ENCODE measurements at regions not wholly inside any gene's neighbourhood (a gene's known extent, or its start where the extent isn't known, plus 50 kb on each side); places are given as distances from the start of the nearest gene placed in this dataset.
"Not testable (repeated sequence)": the region's sequence is repeated elsewhere in the genome, so short reads cannot be mapped to it uniquely, and the experiment has no call there.

DNA sequence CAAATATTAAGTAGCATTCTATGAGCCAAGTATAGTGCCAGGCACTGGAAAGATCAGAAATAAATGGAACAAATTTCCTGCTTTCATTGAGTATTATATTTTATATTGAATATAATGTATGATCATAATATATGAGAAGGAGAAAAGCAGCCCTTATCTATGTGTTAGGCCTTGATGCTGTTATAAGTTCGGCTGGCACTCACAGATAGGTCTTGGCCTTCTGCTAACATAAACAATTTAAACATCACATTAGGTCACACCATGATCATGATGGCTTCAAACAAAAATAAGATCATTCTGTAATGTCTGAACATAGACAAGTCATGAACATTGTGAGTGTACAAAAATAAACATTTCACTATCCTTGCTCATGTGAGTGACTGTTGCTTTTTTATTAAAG lies 584.0 kb upstream of the ZNF385D start:
- no peak for DNase-seq

DNA sequence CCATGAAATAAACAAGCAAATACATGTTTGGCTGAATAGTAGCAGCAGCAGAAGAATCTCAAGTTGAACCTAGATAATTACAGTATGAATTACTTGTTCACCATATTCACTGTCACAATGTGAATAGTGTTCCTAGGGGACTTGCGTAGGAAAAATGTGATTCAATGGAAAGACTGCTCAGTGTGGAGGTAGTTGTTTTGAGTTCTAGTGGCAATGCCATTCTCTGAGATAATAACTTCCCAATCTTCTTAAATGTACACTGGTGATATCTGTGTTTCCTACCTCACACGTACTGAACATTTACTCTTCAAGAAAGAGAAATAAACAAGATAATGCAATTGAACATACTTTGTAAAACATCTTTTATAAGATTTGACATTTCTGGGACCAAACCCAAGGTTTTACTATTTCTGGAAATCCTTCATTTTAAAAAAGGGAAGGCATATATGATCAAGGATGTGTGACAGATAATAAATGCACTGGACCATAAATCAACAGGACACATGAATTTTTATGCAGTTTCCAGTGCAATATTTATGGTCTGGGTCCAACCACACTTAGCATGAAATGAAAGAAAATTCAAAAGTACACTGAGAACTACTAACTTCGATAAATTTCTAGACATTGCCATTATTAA lies 598.3 kb upstream of the ZNF385D start:
- no peak for DNase-seq

DNA sequence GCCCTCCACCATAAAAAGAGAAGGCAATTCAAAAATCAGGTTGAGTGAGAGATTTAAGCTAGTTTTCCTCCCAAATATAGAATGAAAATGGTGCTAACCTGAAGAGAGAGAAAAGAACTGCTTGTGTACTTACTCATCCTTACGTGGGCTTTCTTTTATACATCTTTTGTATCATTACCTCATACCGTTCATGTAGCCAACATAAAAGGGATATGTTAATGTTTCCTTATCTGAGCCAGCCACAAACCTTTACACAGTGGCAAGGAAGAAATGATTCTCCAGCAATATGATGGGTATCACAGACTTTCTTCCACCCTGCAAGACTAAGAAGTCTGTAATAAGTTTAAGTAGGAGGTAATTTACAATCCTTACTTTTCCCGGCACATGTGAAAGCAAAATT lies 600.8 kb upstream of the ZNF385D start:
- DNase-seq = no peak

DNA sequence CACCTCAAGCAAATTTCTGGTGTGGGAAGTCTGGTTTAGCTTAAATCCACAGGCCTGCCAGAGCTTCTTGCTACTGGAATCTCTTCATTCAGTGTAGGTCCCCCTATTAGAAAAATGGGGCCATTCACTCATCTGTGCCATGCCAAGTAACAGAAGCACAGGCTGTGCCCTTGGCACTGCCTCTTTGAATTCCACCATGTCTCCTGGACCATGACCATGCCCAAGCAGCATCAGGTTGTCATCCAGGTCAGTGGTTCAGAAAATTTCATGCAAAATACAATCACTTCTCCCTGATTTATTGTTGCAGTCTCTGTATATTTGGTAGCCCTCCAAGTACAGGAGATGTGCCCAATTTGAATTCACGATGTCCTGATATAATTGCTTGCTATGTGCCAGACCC lies 602.1 kb upstream of the ZNF385D start:
- no peak for DNase-seq

DNA sequence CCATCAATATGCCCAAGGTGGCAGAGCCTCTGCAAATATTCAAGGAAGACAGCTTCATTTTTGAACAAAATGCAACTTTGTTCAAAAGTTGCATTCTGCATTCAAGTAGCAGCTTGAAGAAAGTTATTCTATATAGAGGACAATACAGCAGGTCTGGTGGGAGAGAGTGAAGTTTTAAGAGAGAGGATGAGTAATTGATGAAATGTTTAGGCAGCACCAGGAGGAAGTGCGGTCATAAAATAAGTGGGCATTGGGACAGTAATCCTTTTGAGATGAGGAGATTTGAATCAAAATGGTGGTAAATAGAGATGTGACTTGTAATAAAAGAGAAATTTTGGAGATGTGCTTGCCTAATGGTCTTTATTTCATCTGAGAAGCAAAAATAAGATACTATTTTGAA lies 607.3 kb upstream of the ZNF385D start:
- DNase-seq = no peak

DNA sequence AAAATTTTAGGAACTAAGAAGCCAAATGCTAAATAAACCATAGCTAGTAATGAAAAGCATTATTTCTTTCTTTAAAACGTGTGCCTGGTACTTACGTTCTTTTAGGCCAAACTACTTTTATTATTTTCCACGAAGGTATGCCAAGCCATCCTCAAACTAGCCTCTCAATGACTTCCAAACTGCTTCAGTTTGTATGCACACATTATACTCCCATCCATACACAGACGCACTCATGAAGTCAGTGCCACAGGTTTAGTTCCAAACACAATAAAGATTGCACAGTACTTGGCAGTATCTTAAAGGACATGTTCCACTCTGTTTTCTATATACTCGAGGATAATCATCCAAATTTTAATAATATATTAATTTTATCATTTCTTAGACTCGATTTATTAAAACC lies 609.2 kb upstream of the ZNF385D start:
- no peak for DNase-seq

DNA sequence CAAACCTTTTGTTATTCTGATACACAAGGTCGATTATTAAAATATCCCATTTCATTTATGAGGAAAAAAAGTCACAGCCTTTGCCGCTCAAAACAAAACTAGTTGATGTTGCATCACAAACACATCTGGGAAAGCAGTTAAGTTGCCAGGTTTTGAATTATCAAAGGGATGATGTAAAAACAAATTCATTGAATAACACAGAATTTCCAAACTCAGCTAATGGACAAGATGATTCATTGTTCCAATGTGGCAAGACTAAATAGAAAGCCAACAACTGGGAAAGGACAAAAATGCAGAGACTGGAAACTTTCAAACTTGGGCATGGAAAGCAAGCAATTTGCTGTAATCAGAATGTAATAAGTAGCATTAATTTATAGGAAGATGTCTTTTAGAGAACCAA lies 610.0 kb upstream of the ZNF385D start:
- peak; percentile 47 to 78 (median 68) for DNase-seq

DNA sequence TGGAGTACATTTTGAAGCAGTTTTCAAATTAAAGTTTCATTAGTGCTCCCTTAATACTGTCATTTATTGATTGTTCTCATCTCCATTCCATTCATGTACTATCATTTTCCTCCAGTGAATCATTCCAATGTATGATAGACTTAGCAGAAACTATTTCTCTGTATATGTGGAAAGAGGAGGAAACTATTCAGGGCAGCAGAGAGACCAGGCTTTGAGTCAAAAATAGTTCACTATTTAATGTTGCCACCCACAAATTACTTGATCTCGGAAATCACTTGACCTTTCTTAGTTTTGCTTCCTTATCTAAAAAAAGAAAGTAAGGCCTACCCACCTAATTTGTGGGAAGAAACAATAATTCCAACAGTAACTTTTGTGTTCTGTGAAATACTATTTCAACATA lies 610.5 kb upstream of the ZNF385D start:
- DNase-seq = peak; percentile 44 to 77 (median 53)

DNA sequence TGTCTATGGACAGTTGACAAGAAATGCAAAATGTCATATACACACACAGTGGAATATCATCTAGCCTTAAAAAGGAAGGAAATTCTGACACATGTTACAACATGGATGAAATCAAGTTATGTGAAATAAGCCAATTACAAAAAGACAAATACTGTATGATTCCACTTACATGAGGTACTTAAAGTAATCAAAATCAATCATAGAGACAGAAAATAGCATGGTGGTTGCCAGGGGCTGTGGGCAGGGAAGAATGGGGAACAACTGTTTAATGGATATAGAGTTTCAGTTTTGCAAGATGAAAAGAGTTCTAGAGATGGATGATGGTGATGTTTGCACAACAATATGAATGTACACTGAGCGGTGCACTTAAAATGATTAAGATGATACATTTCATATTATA lies 613.8 kb upstream of the ZNF385D start:
- DNase-seq = peak in 2 of 3 donors; percentile 21 to 33

DNA sequence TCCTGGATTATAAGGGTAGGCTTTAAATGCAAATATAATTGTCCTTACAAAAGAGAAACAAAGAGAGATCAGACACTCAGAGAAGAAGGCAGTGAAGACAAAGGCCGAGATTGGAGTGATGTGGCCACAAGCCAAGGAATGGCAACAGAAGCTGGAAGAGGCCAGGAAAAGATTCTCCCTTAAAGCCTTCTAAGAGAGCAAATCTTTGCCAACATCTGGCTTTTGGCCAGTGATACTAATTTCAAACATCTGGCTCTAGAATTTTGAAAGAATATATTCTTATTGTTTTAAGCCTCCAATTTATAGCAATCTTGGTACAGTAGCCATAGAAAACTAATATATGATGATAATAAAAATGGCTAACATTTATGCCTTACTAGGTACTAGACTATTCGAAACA lies 615.8 kb upstream of the ZNF385D start:
- no peak for DNase-seq

DNA sequence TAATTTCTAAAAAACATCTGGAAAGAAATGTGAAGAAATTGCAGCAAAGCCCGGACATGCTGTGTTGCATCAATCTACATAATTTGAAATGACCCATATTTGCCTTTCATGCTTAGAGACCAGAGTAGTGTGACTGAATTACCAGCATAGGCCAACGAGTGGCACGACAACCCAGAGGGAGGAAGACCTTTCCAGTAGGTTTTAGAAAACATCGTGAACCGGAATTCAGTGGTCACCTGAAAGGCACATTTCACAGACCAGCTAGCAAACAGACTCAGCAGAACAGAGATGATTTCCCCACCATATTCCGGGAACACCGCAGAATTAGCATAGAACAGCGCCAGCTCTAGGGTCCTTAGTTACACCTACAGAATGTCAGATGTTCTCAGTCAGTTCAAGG lies 620.0 kb upstream of the ZNF385D start:
- no peak for DNase-seq

DNA sequence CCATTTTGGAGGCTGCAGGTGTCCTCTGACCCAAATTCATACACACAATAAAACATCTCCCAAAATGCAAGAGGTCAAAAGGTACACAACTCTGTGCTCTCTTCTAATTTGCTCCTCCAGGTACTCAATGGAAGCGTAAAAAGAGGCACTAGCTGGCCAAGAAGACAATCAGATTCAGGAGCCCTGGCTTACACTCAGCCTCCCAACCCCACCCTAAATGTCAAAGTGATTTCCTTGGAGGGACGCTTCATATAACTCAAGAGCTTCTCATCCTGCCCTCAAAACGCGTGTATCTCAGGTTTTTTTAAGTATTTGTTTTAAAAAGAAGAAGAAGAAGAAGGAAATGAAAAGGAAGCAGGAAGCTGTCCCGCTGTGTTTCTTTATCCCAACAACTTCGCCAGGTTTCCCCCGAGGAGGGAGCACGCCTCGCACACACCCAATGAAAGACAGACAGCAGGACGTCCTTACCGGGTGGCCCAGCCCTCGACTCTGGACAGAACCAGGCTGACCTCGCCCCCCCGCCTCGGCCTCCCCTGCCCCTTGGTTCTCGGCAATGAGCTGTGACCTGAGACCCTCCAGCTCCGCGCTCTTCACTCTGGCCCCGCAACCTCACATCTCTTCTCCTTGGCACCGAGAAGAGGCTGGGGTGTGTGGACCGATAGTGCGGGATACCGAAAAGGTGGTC lies 620.7 kb upstream of the ZNF385D start:
- DNase-seq = peak in 1 of 3 donors; percentile 26

DNA sequence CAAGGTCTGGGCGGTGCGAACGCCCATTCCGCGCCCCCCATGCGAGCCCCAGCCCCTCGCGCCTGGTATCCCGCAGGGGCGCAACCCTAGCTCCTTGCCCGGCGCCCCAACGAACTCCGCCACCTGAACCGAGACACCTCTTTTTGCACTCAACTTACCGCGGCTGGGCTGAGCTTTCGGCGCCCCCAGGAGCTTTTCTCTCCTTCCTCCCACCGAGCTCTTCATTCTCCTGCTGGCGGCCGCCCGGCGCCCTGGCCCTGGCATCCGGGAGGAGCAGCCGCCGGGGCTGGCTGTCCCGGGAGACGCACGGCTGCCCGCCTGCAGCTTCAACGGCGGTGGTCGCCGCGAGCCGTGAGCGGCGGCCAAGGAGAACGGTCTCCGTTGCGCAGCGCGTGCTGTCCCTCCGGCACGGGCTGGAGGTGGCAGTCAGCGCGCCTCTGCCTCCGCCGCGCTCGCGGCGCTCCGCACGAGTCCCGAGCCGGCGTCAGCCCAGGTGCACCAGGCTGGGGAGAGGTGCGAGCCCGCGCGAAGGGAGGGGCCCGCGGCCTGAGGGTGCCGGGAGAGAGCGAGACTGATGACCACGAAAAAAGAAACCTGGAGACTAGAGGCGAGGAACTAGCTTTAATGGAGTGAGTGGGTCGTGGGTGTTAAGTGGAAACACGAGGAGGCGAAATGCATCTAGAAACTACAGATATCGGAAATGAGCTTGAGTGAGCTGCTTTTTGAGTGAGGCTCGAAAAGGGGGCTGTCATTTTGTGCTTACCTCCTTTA lies 621.5 kb upstream of the ZNF385D start:
- DNase-seq = peak in 2 of 3 donors; percentile 23 to 46

DNA sequence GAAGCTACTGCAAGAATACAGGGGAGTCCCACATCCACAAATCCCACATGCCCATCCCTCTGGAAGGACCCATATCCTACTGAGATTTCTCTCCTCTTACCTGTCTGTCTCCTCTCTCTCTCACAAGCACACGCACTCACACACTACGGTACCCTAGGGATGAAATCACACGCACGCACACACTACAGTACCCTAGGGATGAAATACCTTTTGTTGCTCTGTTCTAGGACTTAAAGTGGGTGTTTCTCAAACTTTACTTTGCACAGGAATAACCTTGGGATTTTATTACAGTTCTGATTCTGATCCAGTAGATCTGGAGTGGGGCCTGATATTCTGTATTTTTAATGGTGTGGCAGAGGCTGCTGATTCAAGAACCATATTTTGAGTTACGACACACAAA lies 622.2 kb upstream of the ZNF385D start:
- no peak for DNase-seq

DNA sequence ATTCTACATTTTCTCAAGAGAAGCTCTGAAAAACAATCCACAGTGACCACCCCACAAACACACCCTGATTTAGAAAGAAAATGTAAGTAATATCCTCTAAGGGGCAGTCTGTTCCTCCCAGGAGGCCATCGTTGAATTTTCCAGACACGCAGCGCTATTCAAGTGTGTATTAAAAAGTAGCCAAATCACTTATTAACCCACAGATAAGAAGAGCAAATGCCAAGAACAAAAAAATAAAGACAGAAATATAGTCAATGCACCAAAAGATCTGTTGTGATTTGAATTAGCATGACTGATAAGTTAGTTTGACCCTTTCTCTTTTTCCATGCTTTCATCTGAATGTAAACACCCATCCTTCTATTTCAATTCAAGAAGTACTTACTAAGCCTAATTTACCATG lies 622.8 kb upstream of the ZNF385D start:
- no peak for DNase-seq

DNA sequence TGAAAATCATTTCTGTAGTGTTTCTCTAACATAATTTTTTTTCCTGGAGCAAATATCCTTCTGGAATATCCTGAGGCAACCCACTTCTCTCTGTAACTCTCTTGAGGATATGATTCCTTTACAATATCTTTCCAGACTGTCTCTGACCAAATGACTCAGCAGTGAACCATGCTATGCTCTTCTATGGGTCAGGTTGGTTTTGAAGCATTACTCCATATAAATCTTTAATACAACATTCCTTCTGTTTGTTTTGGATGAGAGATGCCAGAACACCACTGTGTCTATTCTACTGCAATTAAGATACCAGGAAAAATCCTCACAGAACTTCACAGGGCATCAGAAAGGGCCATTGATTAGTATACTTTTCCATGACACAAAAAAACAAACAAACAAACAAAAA lies 626.4 kb upstream of the ZNF385D start:
- no peak for DNase-seq

DNA sequence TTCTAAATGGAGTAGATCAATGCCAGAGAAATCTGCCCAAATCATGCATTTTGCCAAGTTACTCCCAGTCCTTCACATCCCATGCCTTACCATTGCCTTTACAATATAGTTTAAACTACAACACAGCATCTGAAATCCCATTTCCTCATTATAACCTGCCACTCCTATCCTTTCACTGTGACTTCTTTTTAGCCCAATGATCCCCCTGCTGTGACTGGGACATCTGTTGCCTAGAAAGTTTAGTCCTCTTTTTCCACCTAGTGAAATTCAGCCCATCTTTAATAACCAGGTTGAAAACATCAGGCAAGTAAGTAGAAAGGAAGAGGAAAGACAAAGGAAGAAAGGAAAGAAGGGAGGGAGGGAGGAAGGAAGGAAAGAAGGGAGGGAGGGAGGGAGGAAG lies 627.9 kb upstream of the ZNF385D start:
- no peak for DNase-seq

DNA sequence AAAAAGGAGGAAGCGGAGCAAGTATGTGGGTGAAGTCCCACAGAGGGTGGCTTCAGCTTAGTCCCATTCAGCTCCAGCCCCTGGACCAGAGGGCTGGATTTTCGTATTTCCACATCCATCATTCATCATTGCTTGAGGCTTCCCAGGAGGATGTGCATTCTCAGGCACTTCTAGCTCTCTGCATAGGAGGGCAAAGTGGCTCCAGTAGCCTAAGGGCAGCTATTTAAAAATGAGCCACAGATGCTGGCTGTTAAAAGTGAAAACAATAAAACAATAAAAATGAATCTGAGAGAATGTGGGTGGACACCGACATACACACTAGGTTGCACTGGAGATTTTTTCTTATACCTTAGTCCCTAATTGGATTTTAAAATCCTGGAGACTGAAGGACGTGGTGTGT lies 629.2 kb upstream of the ZNF385D start:
- no peak for DNase-seq

DNA sequence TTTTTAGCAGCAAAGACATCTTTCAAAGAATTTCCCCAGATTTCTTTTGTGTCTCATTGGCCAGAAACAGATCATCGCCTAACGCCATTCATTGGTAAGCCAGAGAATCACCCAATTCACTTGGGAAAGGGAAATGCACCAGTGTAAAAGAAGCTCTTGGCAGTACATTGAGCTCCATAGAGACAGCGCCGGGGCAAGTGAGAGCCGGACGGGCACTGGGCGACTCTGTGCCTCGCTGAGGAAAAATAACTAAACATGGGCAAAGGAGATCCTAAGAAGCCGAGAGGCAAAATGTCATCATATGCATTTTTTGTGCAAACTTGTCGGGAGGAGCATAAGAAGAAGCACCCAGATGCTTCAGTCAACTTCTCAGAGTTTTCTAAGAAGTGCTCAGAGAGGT lies 630.6 kb upstream of the ZNF385D start:
- DNase-seq = not testable (repeated sequence)

DNA sequence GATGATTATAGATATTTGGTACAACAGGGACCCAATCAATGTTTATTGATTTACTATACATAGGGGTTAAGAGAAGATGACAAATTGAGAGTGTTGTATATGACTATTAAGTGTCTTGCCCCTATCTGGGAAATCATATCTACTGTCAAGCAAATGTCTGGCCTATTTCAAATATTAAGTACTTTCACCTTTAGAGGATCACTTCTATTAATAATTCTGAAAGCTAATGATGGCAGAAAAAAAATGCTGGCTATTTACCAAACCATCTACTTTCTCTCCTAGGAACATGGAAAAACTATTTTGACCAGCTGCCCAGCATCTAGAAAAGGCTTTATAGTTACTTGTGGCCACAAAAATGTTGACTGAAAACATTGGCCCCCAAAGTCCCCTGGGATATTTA lies 632.3 kb upstream of the ZNF385D start:
- no peak for DNase-seq

DNA sequence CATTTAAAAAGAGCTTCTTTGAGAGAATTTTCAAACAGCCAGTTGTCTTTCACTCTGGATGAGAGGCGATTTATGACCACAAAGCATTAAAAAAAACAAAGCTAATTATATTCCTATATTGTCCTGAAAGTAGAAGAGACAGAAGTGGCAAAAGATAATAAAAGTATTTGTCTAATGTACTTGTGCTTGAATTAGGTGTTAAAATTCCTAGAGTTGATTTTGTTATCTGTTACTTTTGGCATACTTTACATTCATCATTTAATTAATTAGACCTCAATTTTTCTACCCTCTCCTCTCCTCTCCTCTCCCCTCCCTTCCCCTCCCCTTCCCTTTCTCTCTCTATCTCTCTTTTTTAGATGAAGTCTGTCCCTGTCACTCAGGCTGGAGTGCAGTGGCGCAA lies 635.1 kb upstream of the ZNF385D start:
- DNase-seq = no peak

DNA sequence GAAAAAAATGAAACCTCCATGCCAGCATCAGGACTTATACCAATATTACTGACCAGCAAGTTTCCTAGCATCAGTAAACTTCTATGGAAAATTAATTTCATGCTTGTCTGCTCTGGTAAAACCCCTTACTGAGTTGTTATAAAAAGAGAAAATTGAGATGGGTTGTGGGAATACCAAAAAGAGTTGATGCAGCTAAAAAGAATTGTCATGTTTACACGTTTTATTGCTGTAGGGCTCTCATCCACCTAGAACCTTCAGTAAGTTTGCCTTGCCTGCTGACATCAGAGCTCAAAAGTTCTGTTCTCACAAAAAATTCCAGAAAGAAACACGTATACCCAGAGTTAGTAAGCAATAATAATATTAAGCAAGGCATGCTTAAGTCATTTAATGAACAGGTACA lies 641.3 kb upstream of the ZNF385D start:
- DNase-seq = no peak

DNA sequence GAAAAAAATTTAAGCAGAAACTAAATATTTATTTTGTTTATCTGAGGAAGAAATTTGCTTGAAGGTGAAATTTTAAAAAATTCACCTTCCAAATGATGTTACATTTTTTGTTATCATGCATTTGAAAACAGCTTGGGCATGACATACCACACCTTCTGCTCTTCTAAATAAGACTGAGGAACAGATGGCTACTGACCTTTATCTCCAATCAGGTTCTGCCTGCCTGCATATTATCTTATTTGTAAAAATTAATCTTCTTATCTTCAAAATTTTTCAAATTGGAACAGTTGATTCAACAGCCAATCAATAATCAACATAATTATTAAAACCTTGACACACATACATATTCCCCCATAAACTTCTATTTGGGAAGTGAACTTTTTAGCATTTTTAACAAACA lies 641.8 kb upstream of the ZNF385D start:
- no peak for DNase-seq

DNA sequence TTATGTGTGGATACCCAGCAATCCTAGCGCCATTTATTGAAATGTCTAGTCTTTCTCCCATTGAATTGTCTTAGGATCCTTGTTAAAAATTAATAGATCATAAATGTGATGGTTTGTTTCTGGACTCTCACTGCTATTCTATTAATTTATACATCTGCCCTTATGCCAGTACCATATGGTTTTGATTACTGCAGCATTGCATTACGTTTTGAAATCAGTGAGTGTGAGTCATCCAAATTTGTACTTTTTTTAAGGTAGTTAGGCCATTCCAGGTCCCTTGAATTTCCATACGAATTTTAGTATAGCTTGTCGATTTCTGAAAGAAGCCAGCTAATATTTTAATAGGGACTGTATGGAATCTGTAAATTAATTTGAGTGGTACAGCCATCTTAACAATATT lies 648.6 kb upstream of the ZNF385D start:
- DNase-seq = no peak
